ENCODE measurements at regions not wholly inside any gene's neighbourhood (a gene's known extent, or its start where the extent isn't known, plus 50 kb on each side); places are given as distances from the start of the nearest gene placed in this dataset.

- intact Hi-C loops (cut with micrococcal nuclease): no loop called here
- ChIA-PET CTCF (no interaction called here), POLR2A (ENCODE audit: unreplicated experiment) (no interaction called here)
- Histone ChIP-seq H3F3A (ENCODE audit: low read length, unreplicated experiment) (no peaks in the 10 kb centered on the region), H3K27me3 (ENCODE audit: low read length) (no peaks in the 10 kb centered on the region), H3K36me3 (ENCODE audit: low read depth, low read length) (no peaks in the 10 kb centered on the region), H3K4me2 (ENCODE audit: low read length) (no peak overlapping the region), H3K4me3 (ENCODE audit: low read length) (no peak overlapping the region), H3K9ac (ENCODE audit: low read length) (no peak overlapping the region), H3K9me2 (replicated peaks; ENCODE audit: low read length) (no peaks in the 10 kb centered on the region), H3K79me2 (ENCODE audit: low read length) (no peaks in the 10 kb centered on the region), H3K27ac (ENCODE audit: low read length) (no peak overlapping the region), H2AFZ (ENCODE audit: low read length) (no peak overlapping the region), H4K20me1 (ENCODE audit: low read length) (no peaks in the 10 kb centered on the region), H3K9me3 (ENCODE audit: low read length) (no peaks in the 10 kb centered on the region), H3K4me1 (ENCODE audit: insufficient read depth, low read length) (no peaks in the 10 kb centered on the region)
- no TSS peak for BruUV-seq (replicated peaks)
- TF ChIP-seq EZH2phosphoT487 (IDR thresholded peaks at IDR 0.05; ENCODE audit: borderline replicate concordance, low read length): no peak
- no peak for TF ChIP-seq CTCF (conservative IDR thresholded peaks at IDR 0.05; ENCODE audit: low read depth, low read length)
- no peak for TF ChIP-seq EZH2 (IDR thresholded peaks at IDR 0.05; ENCODE audit: low read length, unreplicated experiment)
- DNase-seq: no peak
- ATAC-seq: no peak
These were observed 134.4 kb upstream of the IER5L start for GRCh38 chr9:129312251-129313122.

GRCh38 chr9:129311643-129312042, 133.6 kb upstream of the IER5L start:
- Histone ChIP-seq H4K20me1 (ENCODE audit: low read length) (no peaks in the 10 kb centered on the region), H3K4me1 (ENCODE audit: insufficient read depth, low read length) (no peaks in the 10 kb centered on the region), H3K79me2 (ENCODE audit: low read length) (no peaks in the 10 kb centered on the region), H3K9me3 (ENCODE audit: low read length) (no peaks in the 10 kb centered on the region), H3K27me3 (ENCODE audit: low read length) (no peaks in the 10 kb centered on the region), H3K9ac (ENCODE audit: low read length) (no peak overlapping the region), H3K4me3 (ENCODE audit: low read length) (no peak overlapping the region), H3K9me2 (replicated peaks; ENCODE audit: low read length) (no peaks in the 10 kb centered on the region), H3K27ac (ENCODE audit: low read length) (no peak overlapping the region), H3F3A (ENCODE audit: low read length, unreplicated experiment) (no peaks in the 10 kb centered on the region), H3K4me2 (ENCODE audit: low read length) (no peak overlapping the region), H3K36me3 (ENCODE audit: low read depth, low read length) (no peaks in the 10 kb centered on the region), H2AFZ (ENCODE audit: low read length) (no peak overlapping the region)
- ChIA-PET CTCF (no interaction called here), POLR2A (ENCODE audit: unreplicated experiment) (no interaction called here)
- no peak for DNase-seq
- intact Hi-C loops (cut with micrococcal nuclease): no loop called here
- no TSS peak for BruUV-seq (replicated peaks)
- TF ChIP-seq EZH2phosphoT487 (IDR thresholded peaks at IDR 0.05; ENCODE audit: borderline replicate concordance, low read length) (no peak), EZH2 (IDR thresholded peaks at IDR 0.05; ENCODE audit: low read length, unreplicated experiment) (no peak), CTCF (conservative IDR thresholded peaks at IDR 0.05; ENCODE audit: low read depth, low read length) (no peak)
- no peak for ATAC-seq

GRCh38 chr9:129310666-129311350, 132.7 kb upstream of the IER5L start:
- Histone ChIP-seq H3K36me3 (ENCODE audit: low read depth, low read length) (no peaks in the 10 kb centered on the region), H3K27me3 (ENCODE audit: low read length) (no peaks in the 10 kb centered on the region), H4K20me1 (ENCODE audit: low read length) (no peaks in the 10 kb centered on the region), H3F3A (ENCODE audit: low read length, unreplicated experiment) (no peaks in the 10 kb centered on the region), H3K9ac (ENCODE audit: low read length) (no peak overlapping the region), H3K27ac (ENCODE audit: low read length) (no peak overlapping the region), H3K9me2 (replicated peaks; ENCODE audit: low read length) (no peaks in the 10 kb centered on the region), H3K79me2 (ENCODE audit: low read length) (no peaks in the 10 kb centered on the region), H3K4me2 (ENCODE audit: low read length) (no peak overlapping the region), H3K4me1 (ENCODE audit: insufficient read depth, low read length) (no peaks in the 10 kb centered on the region), H3K4me3 (ENCODE audit: low read length) (no peak overlapping the region), H2AFZ (ENCODE audit: low read length) (no peak overlapping the region), H3K9me3 (ENCODE audit: low read length) (no peaks in the 10 kb centered on the region)
- POLR2A ChIA-PET (ENCODE audit: unreplicated experiment): no interaction called here
- intact Hi-C loops (cut with micrococcal nuclease): no loop called here
- no peak for TF ChIP-seq EZH2 (IDR thresholded peaks at IDR 0.05; ENCODE audit: low read length, unreplicated experiment)
- no peak for TF ChIP-seq EZH2phosphoT487 (IDR thresholded peaks at IDR 0.05; ENCODE audit: borderline replicate concordance, low read length)
- TF ChIP-seq CTCF (conservative IDR thresholded peaks at IDR 0.05; ENCODE audit: low read depth, low read length): no peak
- no peak for ATAC-seq
- no peak for DNase-seq
- BruUV-seq (replicated peaks): no TSS peak
- CTCF ChIA-PET: no interaction called here

Data from PC-3 (cell line).